RPMI7951 (cell line): ENCODE measurements at regions not wholly inside any gene's neighbourhood (a gene's known extent, or its start where the extent isn't known, plus 50 kb on each side); places are given as distances from the start of the nearest gene placed in this dataset.
"Not testable (repeated sequence)": the region's sequence is repeated elsewhere in the genome, so short reads cannot be mapped to it uniquely, and the experiment has no call there.

Experiments
- DNase-seq: peaks from one replicate; pipeline ENCODE4 v3.0.0-alpha.2; 2012; ENCODE audit warnings: low read depth

- no peak for DNase-seq
These were observed 77.8 kb upstream of the CD55 start for GRCh38 chr1:207243442-207244408.

GRCh38 chr1:207244409-207244801 lies 77.1 kb upstream of the CD55 start:
- DNase-seq: no peak

DNA sequence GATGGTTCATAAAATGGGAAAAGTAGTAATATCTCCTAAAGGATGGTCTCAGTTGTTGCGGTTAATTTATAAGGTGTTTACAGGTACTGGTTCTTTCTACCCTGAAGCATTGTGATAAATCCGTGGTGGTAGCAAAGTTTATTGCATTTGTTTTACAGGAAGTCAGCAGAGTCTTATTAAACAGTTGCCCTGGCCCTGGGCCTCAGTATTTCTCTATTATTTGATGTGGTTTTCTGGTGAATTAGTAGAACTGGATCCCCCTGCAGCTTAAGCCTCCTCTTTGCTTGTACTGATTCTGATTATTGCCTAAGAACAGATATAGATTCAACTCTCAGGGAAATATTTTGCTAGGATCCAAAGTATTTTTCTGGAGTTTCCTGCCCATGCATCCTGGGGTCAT lies 76.4 kb upstream of the CD55 start:
- DNase-seq: no peak

GRCh38 chr1:207248544-207249198 lies 72.8 kb upstream of the CD55 start:
- no peak for DNase-seq

DNA sequence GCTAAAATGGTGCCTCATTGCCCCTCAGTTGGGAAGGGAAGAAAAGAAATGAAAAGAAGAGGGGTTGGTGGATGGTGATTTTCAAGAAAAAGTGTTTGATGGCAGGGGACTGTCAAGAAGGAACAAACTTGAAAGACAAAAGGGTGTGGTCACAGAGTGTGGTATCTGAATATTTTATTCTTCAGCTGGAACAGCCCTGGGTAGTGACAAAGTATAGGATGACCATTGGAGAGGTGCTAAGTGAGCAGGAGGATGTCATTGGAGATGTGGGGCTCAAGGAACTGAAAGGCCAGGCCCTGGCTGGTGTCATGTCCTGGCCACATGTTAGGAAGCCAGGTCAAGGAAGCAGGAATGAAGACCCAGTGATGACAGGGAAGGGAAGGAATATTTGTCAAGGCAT lies 71.0 kb upstream of the CD55 start:
- no peak for DNase-seq

DNA sequence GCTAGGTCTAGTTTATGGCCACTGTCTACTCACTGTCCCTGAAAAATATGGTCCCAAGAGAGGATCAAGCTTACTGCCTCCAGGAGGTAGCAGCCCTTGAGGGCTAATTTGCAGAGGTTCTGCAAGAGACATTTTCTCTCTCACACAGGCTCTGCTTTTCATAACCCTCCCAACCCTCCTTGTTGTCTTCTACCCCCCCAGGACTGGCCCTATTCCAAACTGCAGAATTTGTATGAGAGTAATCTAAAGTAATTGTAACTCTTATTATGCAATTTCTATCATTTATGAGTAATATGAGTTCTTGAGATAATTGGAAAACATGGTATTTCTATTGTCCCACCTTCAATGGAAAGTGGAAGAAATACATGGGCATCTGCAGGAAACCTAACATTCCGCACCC lies 70.4 kb upstream of the CD55 start:
- no peak for DNase-seq

DNA sequence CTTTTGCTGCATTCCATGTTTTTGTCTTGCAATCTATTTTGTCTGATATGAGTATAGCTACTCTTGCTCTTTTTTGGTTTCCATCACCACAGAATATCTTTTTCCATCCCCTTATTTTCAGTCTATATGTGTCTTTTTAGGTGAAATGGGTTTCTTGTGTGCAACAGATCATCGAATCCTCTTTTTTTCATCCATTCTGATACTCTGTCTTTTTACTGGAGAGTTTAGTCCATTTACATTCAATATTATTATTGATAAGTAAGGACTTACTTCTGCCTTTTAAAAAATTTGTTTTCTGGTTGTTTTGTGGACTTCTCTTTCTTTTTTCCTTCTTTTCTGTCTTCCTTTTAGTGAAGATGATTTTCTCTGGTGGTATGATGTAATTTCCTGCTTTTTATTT lies 64.6 kb upstream of the CD55 start:
- no peak for DNase-seq

DNA sequence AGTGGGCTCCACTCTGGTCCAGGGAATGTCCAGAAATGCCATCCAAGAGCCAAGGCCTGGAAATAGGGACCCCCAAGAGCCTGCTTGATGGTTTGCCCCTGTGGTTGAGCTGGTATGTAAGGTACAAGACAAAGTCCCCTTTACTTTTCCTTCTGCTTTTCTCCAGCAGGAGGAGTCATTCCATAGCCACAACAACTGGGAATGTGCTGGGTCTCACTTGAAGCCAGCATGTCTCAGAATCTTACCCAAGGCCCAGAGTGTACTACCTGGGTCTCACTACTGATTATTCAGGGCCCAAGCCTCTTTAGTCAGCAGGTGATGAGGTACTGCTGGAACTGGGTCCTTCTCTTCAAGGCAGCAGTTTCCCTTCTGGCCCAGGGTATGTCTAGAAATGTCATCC lies 62.1 kb upstream of the CD55 start:
- DNase-seq: peak; percentile 26

- no peak for DNase-seq
These were observed 59.5 kb upstream of the CD55 start for GRCh38 chr1:207261971-207262370.

DNA sequence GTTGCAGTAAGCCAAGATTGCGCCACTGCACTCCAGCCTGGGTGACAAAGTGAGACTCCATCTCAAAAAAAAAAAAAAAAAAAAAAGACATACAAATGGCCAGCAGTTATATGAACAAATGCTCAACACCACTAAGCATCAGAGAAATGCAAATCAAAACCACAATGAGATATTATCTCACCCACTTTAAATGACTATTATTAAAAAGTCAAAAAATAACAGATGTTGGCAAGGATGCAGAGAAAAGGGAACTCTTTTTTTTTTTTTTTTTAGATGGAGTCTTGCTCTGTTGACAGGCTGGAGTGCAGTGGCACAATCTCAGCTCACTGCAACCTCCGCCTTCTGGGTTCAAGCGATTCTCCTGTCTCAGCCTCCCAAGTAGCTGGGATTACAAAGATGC lies 58.6 kb upstream of the CD55 start:
- DNase-seq: not testable (repeated sequence)

DNA sequence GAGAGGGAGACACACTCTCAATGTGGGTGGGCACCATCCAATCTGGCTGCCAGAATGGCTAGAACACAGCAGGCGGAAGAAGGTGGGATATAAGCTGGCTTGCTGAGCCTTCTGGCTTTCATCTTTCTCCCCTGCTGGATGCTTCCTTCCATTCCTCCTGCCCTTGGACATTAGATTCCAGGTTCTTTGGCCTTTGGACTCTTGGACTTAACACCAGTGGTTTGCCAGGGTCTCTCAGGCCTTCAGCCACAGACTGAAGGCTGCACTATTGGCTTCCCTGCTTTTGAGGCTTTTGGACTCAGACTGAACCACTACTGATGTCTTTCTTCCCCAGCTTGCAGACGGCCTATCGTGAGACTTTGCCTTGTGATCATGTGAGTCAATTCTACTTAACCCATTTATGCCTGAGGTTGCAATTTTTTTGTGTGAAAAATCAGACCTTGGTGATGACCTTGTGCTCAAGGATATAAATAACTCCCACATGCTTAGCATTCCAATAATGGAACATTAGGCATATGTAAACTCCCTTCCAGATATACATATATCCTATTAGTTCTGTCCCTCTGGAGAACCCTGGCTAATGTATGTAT lies 56.7 kb upstream of the CD55 start:
- no peak for DNase-seq

DNA sequence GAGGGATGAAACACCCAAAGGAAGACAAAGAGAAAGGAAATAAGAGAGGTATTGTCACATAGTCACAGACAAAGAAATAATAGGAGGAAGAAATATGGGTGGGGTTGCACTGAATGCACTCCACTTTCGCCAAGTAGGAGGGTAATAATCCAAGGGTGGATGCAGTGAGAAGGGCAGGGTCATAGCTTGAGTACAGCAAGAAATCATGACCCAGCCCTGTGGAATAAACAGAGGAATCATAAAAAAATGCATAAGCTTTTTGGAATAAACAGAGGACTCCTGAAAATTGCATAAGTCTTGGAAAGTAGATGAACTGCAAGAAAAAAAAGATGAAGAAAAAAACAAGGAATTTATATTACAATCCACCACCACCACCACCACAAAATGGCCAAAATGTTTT lies 53.1 kb upstream of the CD55 start:
- no peak for DNase-seq

- DNase-seq: no peak
These were observed 52.5 kb upstream of the CD55 start for GRCh38 chr1:207268753-207269511.
